OCI-LY3 (cell line): ENCODE measurements at regions not wholly inside any gene's neighbourhood (a gene's known extent, or its start where the extent isn't known, plus 50 kb on each side); places are given as distances from the start of the nearest gene placed in this dataset.

Experiments used
- CTCF ChIP-seq: fragments of 200-600, 300-600 bp; sonication (generic); IDR thresholded peaks from 2 replicates; pipeline ENCODE4 v1.5.1; 2014; ENCODE audit warnings: antibody characterized with exemption, low read length, low read depth
- EZH2phosphoT487 ChIP-seq: fragments of 200-600 bp; shearing (Covaris generic); IDR thresholded peaks from 2 replicates; pipeline ENCODE4 v1.6.1; 2018; ENCODE audit warnings: antibody characterized with exemption, mixed run types, low read depth

GRCh38 chr10:4004144-4004543, 219.1 kb upstream of the KLF6 start:
- no peak for TF ChIP-seq CTCF
- TF ChIP-seq EZH2phosphoT487: no peak
